Activated CD4-positive, alpha-beta T cell treated with anti-CD3 and anti-CD28 coated beads, Interleukin-2, amount 10 ng/mL, durations not matched to agents 24 days and 14 days (primary cell): ENCODE measurements at regions not wholly inside any gene's neighbourhood (a gene's known extent, or its start where the extent isn't known, plus 50 kb on each side); places are given as distances from the start of the nearest gene placed in this dataset.

Source experiments
- DNase-seq: peaks from one replicate; pipeline ENCODE4 v3.0.0; 2022
- H3K27ac Mint-ChIP-seq: one replicate; pipeline ENCODE4 v1.8.0; 2022; ENCODE audit warnings: mild to moderate bottlenecking, mixed read lengths
- H3K27me3 Mint-ChIP-seq: one replicate; pipeline ENCODE4 v1.8.0; 2022; ENCODE audit warnings: mixed read lengths
- H3K36me3 Mint-ChIP-seq: one replicate; pipeline ENCODE4 v1.8.0; 2022; ENCODE audit warnings: low read depth, mild to moderate bottlenecking, mixed read lengths
- H3K4me1 Mint-ChIP-seq: one replicate; pipeline ENCODE4 v1.8.0; 2021; ENCODE audit warnings: mixed read lengths
- H3K4me3 Mint-ChIP-seq: one replicate; pipeline ENCODE4 v1.8.0; 2022; ENCODE audit warnings: mild to moderate bottlenecking, moderate library complexity, mixed read lengths
- H3K9me3 Mint-ChIP-seq: one replicate; pipeline ENCODE4 v1.8.0; 2021; ENCODE audit warnings: mixed read lengths
- intact Hi-C: fragments of 100-400 bp; cut with micrococcal nuclease; formaldehyde crosslinking; loops from one replicate; pipeline ENCODE4 v1.15.1; 2023

DNA sequence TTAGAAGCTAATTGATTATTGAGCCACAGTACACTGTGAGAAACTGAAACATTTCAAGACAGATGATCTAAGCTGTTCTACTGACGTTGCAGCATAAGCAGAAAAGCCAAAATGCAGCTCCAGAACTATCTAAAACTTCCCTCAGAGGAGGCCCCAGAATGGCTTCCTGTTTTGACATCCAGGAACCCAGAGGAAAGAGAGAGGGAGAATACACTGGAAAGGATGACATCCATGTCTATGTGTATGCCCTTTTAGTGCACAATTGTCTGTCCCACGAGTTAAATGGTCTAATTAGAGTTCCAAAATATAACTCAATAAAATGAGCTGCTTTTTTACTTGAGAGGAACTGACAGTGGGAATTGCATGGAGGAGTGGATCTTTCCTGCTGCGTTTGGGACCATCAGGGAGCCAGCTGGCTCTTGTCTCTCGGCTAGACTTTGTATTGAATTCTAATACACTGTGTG lies 688.1 kb downstream of the ZNF385D start:
- intact Hi-C loops = no loop called here
- Mint-ChIP-seq H3K4me3 (no peak overlapping the region), H3K27ac (no peak overlapping the region), H3K9me3 (no peaks in the 10 kb centered on the region), H3K36me3 (no peaks in the 10 kb centered on the region), H3K27me3 (no peaks in the 10 kb centered on the region), H3K4me1 (no peaks in the 10 kb centered on the region)
- no peak for DNase-seq

DNA sequence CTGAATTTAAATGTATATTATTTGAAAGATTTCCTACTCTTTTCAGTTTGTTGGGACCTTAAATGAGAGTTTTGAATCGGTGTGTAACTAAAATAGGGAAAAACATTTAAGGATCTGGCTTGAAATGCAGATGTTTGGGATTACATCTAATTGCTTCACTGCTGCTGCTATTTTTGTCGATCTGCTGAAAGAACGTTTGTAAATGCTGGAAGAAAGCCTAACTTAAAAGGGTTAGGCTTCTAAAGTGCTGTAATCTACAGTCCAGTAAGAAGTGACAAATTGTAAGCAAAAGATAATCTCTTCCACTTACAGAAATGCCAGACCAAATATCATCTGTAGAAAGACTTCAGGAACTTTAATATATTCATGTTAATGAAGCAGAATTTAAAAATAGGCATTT lies 691.6 kb downstream of the ZNF385D start:
- Mint-ChIP-seq H3K9me3 (no peaks in the 10 kb centered on the region), H3K36me3 (no peaks in the 10 kb centered on the region), H3K27ac (no peak overlapping the region), H3K4me1 (no peaks in the 10 kb centered on the region), H3K4me3 (no peak overlapping the region), H3K27me3 (no peaks in the 10 kb centered on the region)
- DNase-seq = no peak
- intact Hi-C loops = no loop called here

GRCh38 chr3:21056293-21056692 lies 694.7 kb downstream of the ZNF385D start:
- Mint-ChIP-seq H3K9me3 (peaks cover 3% of the 10 kb centered on the region), H3K36me3 (no peaks in the 10 kb centered on the region), H3K27ac (no peak overlapping the region), H3K4me1 (no peaks in the 10 kb centered on the region), H3K4me3 (no peak overlapping the region), H3K27me3 (no peaks in the 10 kb centered on the region)
- DNase-seq = no peak
- intact Hi-C loops = no loop called here

DNA sequence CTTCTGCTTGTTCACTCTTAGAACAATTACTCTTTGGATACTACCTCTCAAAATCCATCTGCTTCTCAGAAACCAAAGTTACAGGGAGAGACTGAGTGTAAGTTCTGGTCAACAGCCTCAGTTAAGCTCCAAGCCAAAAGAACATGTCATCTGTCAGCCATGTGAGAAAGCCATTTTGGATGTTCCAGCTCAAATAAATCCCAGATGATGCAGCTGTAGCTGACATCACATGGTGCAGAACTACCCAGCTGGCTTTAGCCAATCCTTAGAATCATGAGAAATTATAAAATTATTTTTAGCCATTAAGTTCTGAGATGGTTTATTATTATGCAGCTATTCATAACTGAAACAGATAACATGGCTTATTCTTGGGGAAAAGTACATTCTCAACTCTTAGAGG lies 696.0 kb downstream of the ZNF385D start:
- no peak for DNase-seq
- no peaks in the 10 kb centered on the region for H3K27me3 Mint-ChIP-seq
- no peak overlapping the region for H3K4me3 Mint-ChIP-seq
- intact Hi-C loops = no loop called here
- H3K27ac Mint-ChIP-seq = no peak overlapping the region
- no peaks in the 10 kb centered on the region for H3K36me3 Mint-ChIP-seq
- H3K4me1 Mint-ChIP-seq = no peaks in the 10 kb centered on the region
- H3K9me3 Mint-ChIP-seq = peaks cover 3% of the 10 kb centered on the region

- intact Hi-C loops = no loop called here
- Mint-ChIP-seq H3K4me1 (no peaks in the 10 kb centered on the region), H3K9me3 (peaks cover 3% of the 10 kb centered on the region), H3K4me3 (no peak overlapping the region), H3K27me3 (no peaks in the 10 kb centered on the region), H3K36me3 (no peaks in the 10 kb centered on the region), H3K27ac (no peak overlapping the region)
- no peak for DNase-seq
Measured at GRCh38 chr3:21054064-21054463, 696.9 kb downstream of the ZNF385D start.

DNA sequence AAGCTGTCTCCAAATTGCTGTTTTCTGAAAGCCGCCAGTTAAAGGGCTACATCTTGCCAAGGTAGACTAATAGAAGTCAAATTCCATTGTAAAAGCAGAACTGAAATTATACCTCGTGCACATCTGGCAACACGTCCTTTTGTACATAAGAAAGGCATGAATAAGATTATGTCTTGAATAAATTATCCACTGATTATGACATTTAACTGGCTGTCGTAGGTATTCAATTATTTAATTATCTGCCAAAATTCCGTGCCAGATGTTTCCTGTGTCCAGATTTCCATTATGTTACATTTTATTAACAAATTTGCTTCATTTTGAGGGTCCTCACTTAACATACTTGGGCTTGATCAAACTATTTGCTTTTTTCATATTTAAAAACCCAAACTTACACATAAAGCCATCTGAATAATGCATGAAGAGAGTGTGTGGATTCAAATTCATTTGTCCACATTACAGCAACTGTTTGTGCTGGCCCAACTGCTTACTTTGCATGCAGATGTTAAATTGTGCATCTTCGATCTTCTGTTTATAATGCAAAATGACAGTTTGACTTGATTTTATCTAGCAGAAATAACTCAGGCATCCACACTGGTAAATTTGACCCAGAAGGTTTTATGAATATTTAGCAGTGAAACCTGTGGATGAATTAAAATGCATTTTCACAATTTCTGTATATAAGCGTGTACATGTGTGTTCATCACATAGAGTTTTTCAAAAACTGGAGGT lies 701.5 kb downstream of the ZNF385D start:
- Mint-ChIP-seq H3K27me3 (no peaks in the 10 kb centered on the region), H3K27ac (no peak overlapping the region), H3K4me3 (no peak overlapping the region), H3K9me3 (peaks cover 3% of the 10 kb centered on the region), H3K4me1 (no peaks in the 10 kb centered on the region), H3K36me3 (no peaks in the 10 kb centered on the region)
- DNase-seq = no peak
- intact Hi-C loops = no loop called here

GRCh38 chr3:21043139-21043538 lies 707.9 kb downstream of the ZNF385D start:
- intact Hi-C loops = no loop called here
- Mint-ChIP-seq H3K4me1 (no peaks in the 10 kb centered on the region), H3K9me3 (no peaks in the 10 kb centered on the region), H3K4me3 (no peak overlapping the region), H3K27me3 (no peaks in the 10 kb centered on the region), H3K27ac (no peak overlapping the region), H3K36me3 (no peaks in the 10 kb centered on the region)
- DNase-seq = no peak

DNA sequence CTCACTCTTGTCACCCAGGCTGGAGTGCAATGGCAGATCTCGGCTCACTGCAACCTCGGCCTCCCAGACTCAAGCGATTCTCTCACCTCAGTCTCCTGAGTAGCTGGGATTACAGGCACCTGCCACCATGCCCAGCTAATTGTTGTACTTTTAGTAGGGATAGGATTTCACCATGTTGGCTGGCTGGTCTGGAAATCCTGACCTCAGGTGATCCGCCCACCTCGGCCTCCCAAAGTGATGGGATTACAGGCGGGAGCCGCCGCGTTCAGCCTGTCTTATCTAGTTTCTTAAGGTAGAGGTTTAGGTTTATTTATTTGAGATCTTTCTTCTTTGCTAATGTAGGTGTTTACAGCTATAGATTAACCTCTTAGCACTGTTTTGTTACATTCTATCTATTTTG lies 708.8 kb downstream of the ZNF385D start:
- no peak for DNase-seq
- Mint-ChIP-seq H3K4me3 (no peak overlapping the region), H3K4me1 (no peaks in the 10 kb centered on the region), H3K36me3 (no peaks in the 10 kb centered on the region), H3K27ac (no peak overlapping the region), H3K9me3 (no peaks in the 10 kb centered on the region), H3K27me3 (no peaks in the 10 kb centered on the region)
- intact Hi-C loops = no loop called here

DNA sequence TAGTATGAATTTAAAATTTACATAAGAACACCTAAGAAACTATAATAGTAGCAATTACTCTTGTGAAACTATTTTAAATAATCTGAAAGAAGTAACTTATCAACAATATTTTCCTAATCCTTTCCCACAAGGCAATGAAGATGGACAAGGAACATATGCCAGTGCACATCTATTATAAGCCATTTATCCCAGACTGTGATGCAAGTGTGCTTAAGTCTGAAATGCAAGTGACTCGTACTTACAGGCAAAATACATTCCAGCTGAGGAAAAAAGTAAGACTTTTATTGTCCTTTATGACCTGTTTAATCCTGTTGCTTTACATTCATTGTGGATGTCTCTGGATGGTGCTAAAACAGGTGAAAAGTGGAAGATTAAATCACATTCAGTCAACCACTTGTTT lies 709.4 kb downstream of the ZNF385D start:
- no peak overlapping the region for H3K4me3 Mint-ChIP-seq

GRCh38 chr3:21036888-21037287 lies 714.1 kb downstream of the ZNF385D start:
- intact Hi-C loops = no loop called here
- no peak for DNase-seq
- no peaks in the 10 kb centered on the region for H3K9me3 Mint-ChIP-seq
- no peak overlapping the region for H3K27ac Mint-ChIP-seq
- no peaks in the 10 kb centered on the region for H3K4me1 Mint-ChIP-seq
- no peak overlapping the region for H3K4me3 Mint-ChIP-seq
- no peaks in the 10 kb centered on the region for H3K27me3 Mint-ChIP-seq
- H3K36me3 Mint-ChIP-seq = no peaks in the 10 kb centered on the region

More for the DNA sequence above, 709.4 kb downstream of the ZNF385D start:
- no peak for DNase-seq
- Mint-ChIP-seq H3K36me3 (no peaks in the 10 kb centered on the region), H3K27me3 (no peaks in the 10 kb centered on the region), H3K27ac (no peak overlapping the region), H3K4me1 (no peaks in the 10 kb centered on the region), H3K9me3 (no peaks in the 10 kb centered on the region)
- intact Hi-C loops = no loop called here

DNA sequence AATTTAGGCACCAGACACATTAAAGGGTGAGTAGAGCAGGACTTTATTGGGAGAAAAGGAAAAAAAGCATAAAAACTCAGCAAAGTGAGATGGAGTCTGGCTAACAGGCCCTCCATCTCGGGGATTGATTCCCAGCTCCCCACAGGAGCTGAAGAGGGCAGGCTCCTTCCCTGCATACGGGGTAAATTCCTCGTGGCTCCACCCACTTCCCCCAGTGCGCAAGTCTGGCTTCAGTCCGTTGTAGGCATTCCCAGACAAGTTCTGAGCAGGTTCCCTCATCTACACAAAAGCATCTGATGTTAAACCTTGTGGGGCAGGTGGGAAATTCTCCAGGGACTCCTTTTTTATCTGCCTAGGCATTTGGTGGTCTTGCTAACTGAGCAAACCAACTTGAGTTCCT lies 722.6 kb downstream of the ZNF385D start:
- Mint-ChIP-seq H3K9me3 (peaks cover 5% of the 10 kb centered on the region), H3K27ac (no peak overlapping the region), H3K27me3 (no peaks in the 10 kb centered on the region), H3K4me3 (no peak overlapping the region), H3K36me3 (no peaks in the 10 kb centered on the region), H3K4me1 (no peaks in the 10 kb centered on the region)
- no peak for DNase-seq
- intact Hi-C loops = no loop called here

GRCh38 chr3:21024563-21024962 lies 726.4 kb downstream of the ZNF385D start:
- Mint-ChIP-seq H3K4me3 (no peak overlapping the region), H3K9me3 (peaks cover 5% of the 10 kb centered on the region), H3K27ac (no peak overlapping the region), H3K27me3 (no peaks in the 10 kb centered on the region), H3K36me3 (no peaks in the 10 kb centered on the region), H3K4me1 (no peaks in the 10 kb centered on the region)
- no peak for DNase-seq
- intact Hi-C loops = no loop called here

GRCh38 chr3:21020681-21021080 lies 730.3 kb downstream of the ZNF385D start:
- no peak for DNase-seq
- Mint-ChIP-seq H3K27ac (no peak overlapping the region), H3K9me3 (peaks cover 11% of the 10 kb centered on the region), H3K36me3 (no peaks in the 10 kb centered on the region), H3K4me3 (no peak overlapping the region), H3K4me1 (no peaks in the 10 kb centered on the region), H3K27me3 (no peaks in the 10 kb centered on the region)
- intact Hi-C loops = no loop called here

DNA sequence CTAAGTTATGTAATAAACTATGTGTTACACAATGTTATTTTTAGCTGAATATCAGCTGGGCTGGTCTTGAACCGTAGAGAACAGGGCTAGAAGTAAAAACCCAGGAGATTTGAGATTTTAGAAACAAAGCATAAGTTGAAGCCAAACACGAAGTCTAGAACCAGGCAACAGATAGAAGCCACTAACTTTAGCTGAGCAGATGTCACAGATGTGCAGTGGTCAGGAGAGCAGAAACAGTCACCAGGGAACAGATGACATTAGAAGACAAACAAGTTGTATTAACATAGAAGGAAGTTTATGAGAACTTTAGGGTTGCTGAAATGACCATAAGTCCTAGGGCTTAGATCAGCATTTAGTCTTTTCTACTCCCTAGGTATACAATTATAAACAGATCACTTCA lies 731.0 kb downstream of the ZNF385D start:
- peaks cover 8% of the 10 kb centered on the region for H3K9me3 Mint-ChIP-seq
- DNase-seq = no peak
- no peak overlapping the region for H3K27ac Mint-ChIP-seq
- no peaks in the 10 kb centered on the region for H3K36me3 Mint-ChIP-seq
- H3K27me3 Mint-ChIP-seq = no peaks in the 10 kb centered on the region
- intact Hi-C loops = no loop called here
- no peak overlapping the region for H3K4me3 Mint-ChIP-seq
- no peaks in the 10 kb centered on the region for H3K4me1 Mint-ChIP-seq
